ENCODE measurements at regions not wholly inside any gene's neighbourhood (a gene's known extent, or its start where the extent isn't known, plus 50 kb on each side); places are given as distances from the start of the nearest gene placed in this dataset.
"Not testable (repeated sequence)": the region's sequence is repeated elsewhere in the genome, so short reads cannot be mapped to it uniquely, and the experiment has no call there.

DNA sequence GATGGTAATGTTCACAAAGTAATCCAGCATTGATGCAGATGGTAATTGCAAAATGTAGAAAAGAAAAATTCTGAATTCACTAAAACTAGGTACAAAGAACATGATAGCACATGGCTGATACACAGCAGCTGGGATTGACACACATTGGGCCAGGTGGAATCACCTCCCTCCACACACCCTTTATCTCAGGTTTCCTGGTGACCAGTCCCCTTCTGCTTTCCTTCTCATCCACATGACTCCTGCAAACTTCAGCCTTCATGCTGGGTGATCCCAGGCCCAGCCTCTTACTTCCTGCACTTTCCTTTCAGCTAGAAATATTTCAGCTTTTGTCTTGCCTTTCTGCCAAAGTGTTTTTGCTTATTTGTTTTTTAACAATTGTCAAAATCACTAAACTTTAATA is 246.9 kb downstream of the LNPK start:
- DNase-seq, result no peak

DNA sequence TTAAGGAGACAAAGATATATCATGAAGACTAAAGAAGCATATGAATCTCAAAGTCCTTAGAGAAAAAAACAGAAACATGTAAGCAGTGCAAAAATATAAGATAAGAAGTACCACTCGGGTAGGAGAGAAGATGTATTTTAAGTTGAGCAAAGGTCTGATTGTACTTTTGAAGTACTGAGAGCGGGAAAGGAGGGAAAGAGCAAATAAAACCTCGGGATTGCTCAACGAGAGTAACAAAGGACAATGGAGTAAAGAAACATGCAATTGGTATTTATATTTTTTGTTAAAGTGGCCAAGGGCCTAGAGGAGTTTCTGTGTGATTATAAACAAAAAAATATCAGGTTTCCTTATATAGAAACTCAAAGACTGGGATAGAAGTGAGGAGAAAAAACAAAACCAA is 251.9 kb downstream of the LNPK start:
- DNase-seq, result no peak

DNA sequence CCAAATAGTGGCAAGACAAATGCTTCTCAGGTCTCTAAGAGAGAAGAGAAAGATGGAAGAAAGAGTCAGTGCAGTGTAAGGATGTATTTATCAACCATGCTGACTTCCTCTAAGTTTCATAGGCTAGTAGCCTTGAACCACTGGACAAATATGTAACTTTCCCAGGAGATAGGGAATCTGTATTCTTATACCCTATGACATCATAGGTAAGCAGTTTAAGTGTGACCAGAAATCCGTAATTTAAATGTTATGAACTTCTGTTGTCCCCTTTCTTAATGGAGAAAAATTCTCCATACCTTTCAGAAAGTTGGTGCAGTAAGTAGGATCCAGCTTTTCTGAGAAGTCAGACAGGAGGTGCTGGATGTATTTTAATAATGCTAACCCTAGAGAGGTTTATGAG is 256.2 kb downstream of the LNPK start:
- no peak for DNase-seq

DNA sequence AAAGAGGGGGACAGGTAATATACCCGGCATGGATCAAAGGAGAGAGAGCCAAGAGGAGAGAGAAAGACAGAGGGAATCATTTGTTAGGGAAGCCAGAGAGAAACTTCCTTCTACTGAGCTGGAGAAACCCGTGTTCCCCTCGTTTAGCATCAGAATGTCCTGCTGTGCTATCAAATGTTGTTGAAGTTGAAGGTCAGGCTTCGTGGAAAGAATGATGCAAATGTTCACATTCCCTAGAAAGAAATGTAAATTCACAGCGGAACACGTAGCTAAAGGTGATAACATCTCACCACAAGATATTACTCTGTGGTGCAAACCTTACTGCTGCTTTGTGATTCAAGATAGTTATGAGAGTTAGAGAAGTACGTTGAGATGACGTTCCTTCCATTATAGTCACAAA is 258.1 kb downstream of the LNPK start:
- DNase-seq, result no peak

DNA sequence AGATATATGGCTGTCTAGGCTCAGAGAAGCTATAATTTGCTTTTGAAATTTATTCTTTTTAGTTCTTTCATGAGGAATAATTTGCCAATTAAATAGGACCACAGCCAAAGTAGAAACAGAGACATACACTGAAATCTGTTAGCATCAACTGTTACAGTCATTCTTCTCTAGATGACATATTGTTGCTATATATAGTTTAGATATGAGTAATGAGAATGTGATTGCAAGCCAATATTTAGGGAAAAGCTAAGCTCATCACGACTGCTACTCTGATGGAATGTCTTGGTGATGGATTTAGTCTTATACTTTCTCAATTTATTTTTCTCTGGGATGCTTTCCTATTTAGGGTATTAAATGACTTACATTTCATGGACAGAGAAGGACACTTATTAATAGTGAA is 259.1 kb downstream of the LNPK start:
- no peak for DNase-seq

DNA sequence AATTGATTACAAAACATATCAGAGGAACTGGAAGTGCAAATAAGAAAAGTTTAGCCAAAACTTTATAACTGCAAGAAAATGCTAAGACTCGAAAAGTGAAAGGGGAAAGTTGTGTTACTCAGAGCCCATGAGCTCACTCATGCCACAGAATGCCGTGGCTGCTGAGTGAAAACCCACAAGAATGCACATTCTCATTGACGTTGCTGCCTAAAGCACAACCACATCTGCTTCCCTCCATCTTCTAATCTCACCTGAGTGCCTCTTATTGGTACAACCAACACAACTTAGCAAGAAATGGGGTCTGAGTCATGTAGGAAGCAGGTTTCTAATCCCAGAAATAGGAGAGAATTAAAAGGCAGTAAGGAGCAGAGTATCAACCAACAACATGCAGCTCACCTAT is 259.7 kb downstream of the LNPK start:
- DNase-seq, result no peak

DNA sequence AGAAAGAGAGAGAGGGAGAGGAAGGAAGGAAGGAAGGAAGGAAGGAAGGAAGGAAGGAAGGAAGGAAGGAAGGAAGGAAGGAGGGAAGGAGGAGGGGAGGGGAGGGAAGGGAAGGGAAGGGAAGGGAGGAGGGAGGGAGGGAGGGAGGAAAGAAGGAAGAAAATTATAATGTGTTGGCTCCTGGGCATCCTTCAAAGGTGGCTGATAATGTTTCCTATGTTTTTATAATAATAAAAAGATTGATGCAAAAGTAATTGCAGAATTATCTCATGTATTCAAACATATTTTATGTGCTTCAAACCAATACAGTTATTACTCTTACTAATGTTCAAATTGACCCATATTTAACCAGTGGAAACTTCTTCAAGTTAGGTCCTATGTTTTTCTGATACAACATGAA is 260.9 kb downstream of the LNPK start:
- DNase-seq, result no peak

DNA sequence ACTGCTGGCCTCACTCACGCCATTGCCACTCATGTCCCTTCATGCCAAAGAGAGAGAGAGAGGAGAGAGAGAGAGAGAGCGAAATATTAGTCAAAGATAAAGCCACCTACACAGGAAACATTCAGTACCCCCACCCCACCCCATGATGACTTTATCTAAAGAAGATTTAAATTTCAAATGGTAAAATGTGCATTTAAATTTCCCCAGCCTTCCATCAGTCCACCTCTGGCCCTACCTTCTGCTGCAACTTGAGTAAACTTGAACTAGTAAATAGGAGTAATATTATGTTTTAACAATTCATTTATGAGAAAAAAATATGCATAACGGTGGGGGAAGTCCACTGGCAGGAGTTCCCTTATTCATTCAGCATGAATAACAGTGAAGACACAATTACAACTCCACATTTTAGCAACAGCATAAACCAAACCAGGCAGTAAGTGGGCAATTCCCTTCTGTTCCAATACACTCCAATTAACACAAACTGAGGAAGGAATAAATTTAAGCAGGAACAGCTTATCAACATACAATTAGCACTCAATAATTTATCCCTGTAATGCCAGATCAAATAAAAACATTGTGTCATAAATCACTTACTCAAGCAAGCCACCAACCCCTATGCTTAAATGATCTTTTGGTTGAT is 264.2 kb downstream of the LNPK start:
- no peak for DNase-seq

DNA sequence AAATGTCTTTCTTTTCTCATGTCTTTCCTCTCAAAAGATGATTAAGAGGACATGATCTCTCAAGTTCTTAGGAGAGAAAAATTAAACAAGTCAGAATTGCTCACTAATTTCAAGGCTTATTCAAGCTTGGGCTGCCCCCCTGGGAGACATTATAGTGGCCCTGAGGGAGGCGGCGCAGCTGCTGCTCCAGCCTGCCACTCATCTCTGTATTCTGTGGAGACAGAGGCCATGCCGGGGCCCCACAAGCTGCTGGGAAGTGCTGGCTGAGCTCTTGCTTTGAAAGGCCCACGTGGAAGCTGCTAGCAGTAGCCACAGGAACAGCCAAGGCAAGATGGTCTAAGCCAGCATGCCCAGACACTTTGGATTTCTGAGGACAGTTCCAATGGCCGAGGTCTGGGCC is 267.4 kb downstream of the LNPK start:
- DNase-seq, result no peak

DNA sequence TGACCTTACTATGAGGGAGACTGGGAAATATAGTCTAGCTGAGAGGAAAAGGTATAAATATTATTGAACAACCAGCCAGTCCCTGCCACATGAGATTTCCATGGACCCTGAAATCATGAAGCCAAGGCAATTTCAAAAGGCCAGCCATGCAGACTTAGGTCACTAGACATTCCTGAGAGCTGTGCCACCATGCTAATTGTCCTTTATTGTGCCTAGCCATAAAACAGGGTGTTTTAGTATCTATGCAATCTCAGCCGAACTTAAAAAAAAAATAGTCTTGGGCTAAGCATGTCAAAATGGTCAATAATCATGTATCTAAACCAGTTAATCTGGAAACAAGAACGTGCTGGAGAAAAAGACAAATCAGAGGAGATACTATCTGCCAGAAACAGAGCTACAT is 269.5 kb downstream of the LNPK start:
- DNase-seq, result no peak

DNA sequence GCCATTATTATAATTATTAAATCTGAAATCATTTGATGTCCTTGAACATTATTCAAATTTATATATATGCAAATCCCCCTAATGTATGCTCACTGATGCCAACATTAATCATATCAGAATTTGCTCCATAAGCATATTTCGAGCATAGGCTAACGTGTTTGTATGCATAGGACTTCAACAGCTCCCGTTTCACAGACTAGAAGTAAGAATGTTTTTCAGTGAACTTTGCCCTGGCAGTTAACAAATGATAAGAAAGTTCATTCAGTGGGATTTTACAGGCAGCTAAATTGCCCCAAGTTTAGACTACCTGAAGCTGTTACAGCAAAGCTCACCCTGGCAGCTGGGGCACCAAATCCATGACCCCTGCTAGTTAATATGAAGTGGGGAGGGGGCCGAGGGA is 272.0 kb downstream of the LNPK start:
- no peak for DNase-seq

DNA sequence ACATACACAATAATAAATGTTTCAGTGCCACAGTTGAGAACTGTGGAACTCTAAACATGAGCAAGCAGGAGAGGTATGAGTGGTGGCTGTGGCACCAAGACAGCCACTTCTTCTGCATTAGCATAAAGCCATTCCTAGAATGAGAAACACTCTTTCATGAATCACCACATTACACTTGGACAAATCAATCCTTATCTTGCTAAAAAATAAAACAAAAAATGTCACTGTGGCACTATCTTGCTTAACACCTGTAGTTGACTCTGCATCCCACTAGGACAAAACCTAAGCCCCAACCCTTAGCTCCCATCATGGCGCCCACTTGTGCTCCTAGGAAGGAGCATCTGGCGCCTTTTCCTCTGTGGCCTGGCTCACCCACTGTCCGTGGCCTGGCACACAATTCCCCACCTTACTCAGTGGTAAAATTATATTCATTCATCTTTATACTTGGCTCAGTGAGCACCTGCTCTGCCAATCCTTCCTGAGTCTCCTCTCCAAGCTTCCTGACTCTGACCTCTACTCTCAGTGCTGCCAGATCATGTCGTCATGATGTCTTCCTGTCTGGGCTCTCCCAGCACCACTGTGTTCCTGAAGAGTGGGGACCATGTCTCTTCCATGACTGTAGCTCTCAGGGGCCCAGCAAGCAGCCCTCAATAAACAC is 272.9 kb downstream of the LNPK start:
- DNase-seq, result no peak

DNA sequence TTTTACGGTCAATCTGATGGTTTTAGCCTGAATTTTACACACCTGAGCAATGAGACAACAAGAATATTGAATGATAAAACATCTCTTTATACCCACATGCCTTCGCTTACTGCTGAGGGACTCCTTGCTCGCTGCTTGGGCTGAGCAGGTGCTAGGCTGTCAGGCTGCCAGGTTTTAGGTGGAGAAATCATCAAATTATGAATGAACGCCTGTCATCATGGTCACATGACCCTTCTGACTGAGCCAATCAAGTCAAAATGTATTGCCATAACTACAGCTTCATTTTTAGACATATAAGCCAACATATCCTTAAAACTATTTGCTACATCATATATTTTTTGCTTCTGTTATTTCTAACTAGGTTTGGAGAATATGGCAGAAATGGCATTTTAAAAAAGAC is 274.0 kb downstream of the LNPK start:
- no peak for DNase-seq

DNA sequence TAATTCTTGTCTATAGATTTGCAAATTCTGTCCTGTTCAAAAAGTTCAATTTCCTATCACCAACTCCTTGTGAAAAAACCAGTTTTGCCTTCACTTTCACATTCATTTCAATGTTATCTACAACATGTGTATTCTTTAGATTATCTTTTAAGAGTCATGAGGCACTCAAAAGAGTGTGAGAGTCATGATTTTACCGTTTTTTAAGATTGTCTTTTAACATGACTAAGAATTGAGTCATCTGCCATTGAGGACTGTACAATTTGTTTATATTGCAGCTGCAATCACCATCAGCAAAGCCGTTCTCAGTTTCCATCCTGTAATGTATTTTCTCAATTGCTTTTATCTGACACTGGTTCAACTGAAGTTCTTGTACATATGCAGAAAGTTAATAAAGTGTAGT is 275.8 kb downstream of the LNPK start:
- DNase-seq, result no peak

DNA sequence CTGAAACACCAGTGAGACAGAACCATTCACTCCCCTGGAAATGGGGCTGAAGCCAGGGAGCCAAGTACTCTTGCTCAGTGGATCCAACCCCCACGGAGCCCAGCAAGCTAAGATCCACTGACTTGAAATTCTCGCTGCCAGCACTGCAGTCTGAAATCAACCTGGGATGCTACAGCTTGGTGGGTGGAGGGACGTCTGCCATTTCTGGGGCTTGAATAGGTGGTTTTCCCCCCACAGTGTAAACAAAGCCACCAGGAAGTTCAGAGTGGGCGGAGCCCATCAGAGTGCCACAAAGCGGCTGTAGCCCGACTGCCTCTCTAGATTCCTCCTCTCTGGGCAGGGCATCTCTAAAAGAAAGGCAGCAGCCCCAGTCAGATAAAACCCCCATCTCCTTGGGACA is 292.8 kb downstream of the LNPK start:
- DNase-seq, result no peak

DNA sequence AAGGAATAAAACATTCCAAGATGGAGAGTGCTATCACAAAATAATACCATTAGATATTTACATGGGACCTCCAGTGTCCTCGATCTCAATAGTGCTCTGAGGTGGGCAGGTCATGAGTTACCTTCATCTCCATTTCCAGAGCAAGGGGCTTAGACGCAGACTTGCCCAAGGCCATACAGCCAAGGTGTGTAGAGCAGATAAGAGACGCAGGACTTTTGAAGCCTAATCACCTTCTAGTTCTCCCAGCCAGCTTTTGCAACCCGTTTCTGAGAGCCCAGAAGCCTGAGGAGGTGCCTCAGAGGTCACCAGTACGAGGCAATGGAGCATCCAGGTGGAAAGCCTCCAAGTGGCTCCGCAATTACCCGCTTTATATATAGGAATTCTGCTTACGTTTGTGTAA is 294.7 kb downstream of the LNPK start:
- no peak for DNase-seq

DNA sequence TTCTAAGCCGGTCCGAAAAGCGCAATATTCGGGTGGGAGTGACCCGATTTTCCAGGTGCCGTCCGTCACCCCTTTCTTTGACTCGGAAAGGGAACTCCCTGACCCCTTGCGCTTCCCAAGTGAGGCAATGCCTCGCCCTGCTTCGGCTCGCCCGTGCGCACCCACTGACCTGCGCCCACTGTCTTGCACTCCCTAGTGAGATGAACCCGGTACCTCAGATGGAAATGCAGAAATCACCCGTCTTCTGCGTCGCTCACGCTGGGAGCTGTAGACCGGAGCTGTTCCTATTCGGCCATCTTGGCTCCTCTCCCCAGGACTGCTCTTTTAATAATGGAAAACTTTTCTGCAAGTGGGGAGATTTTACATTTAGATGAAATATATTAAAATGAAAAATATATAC is 297.5 kb downstream of the LNPK start:
- DNase-seq, result not testable (repeated sequence)

DNA sequence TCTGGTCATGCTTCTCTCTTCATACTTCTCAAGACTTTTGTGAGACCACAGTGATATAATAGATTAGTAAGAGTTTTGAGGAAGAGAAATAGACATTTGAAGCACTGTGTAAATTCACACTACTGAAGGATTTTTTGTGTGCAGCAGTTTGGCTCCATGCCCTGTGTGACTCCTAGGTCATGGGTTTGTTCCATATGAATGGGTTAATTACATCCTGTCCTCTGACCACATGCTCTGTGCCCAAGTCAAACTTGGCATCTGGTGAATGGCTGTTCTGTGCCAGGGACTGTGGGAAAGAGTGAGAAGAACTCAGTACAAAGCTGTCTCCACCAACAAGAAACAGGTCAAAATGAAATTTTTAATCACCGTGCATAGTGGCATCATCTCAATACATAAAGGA is 304.0 kb downstream of the LNPK start:
- DNase-seq, result no peak

DNA sequence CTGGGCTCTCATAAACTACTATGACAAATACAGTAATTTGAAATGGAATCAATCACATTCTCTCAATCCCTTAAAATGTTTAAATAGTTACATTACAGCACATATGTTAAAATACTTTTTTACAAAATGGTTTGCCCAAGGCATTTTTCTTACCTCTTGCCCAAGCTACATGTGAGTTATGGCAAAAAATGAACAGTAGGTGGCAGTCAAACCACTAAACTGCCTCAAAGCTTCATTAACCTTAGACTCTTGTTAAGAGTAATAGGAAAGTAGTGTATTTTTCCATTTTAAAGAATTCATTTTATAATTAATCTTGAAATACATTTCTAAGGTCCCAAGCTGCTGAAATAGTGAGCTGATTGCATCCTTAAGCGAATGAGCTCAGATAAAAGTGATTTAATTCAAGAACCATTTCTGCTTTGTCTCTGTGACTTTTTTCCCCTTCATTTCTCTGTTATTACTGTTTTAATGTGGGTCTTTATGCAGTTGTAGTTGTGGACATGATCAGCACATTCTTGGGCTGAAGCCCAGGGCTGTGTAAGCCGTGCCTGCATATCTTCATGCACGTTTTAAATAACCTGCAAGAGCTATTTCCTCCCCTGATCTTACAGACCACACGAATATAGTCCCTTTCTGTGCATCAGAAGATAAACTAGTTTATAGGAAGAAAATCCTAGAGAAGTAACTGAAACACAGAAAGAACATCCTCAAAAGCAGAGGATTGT is 311.8 kb downstream of the LNPK start:
- no peak for DNase-seq

DNA sequence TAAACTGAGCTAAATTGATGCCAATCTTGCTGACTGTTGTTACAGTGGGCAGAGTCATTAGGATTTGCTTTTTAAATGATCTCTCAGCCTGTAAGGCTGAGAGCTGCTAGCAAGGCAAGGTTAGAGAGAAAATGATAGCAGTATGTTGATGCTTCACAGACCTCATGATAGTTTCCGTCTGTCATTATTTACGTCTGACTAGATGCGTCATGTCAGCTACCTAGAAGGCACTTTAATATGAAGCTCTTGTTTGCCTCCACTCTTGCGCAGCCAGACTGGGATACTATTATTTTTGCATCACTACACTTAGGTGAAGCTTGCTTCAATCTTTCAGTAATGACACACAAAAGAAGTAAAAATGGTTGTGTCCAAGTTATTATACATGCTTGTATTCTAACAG is 313.8 kb downstream of the LNPK start:
- no peak for DNase-seq

DNA sequence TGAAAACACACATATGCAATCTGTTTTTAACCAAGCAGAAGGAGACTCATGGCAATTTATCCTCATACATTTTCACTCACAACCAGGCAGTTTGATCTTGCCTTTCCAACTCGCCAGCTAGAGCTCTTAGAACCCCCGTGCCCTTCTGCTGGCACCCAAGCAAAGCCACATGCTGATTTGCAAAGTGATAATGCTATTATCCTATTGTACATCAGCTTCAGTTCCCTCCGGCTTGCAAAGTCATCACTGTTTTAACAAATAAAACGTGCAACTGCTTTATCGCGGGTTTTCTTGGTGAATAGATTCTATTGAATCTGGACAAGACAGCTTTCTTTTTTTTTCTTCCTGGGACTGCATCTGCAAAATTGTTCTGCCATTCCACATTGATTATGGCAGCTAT is 314.6 kb downstream of the LNPK start:
- DNase-seq, result no peak

DNA sequence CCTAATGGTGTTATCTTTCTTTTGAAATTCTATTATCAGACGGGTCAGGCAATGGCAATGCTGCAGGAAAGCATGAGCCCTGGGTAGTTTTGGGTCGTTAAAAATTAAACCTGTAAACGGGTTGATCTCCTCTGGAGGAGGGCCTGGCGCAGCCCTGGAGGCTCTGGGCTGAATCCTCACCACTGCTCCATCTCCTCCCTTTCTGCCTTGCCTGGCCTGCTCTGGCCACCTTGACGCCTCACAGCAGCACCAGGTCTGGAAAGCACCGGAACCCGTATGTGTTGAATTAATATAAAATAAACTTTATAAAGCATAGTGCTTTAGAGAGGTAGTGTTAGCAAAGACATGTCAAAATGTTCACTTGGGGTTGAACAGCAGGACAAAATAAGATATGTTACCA is 316.1 kb downstream of the LNPK start:
- no peak for DNase-seq

DNA sequence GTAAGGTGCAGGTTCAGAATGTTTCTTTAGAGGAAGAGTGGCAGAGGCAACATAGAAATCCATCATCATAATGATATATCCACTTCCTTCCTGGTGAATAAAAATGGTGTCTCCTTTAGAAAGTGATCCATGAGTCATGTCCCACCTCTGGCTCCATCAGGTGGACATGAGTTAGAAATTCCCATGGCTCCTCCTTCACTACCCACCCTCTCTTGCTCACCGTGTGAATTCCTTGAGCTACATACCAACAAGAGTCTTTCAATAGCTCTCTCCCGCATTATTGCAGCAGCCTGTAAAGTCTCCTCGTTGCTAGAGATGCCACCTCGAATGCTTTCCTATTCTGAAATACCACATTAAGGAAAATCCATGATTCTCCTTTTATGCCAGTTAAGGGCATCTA is 317.6 kb downstream of the LNPK start:
- DNase-seq, result no peak

DNA sequence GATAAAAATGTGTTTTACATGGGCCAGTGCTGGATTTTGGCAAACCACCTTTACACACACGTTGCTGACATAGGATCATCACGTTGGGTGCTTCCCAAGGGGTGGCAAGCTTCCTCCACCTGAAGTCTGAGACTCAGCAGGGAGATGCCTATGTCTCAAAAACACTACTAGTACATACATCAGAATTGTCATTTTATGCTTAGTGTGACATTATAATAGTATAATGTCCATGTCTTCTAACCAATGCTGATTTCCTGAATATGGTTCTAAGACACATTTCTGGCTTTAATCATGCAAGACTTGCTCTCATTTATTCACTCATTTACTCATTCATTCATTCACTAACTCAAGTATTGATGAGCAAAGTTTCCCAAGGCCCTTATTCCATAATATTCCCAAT is 322.3 kb downstream of the LNPK start:
- no peak for DNase-seq

DNA sequence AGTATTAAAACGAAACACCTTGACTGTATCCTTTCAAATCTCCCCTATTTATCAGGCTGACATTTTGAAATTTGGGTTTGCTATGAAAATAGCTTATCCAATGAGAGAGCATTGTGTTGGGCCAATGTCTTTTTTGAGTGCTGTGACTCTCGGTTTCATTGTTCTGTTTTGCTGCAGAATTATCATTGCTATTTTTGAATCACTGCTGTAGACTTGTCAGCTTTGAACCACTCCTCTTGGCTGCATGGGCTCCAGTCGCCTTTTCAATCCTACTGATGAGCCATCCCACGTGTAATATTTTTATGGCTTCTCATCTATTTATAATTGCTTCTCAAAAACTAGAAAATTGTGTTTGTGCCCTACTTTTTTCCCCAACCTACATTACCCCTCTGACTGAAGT is 322.8 kb downstream of the LNPK start:
- DNase-seq, result no peak

Measured in activated CD4-positive, alpha-beta T cell treated with anti-CD3 and anti-CD28 coated beads for 4 hours (primary cell).